HEK293 (cell line): ENCODE measurements at regions not wholly inside any gene's neighbourhood (a gene's known extent, or its start where the extent isn't known, plus 50 kb on each side); places are given as distances from the start of the nearest gene placed in this dataset.

Experiments
- CTCF ChIA-PET: fragments of 350-600 bp; formaldehyde crosslinking; extraction: SDS; loops from one replicate; lab custom pipeline; 2021; ENCODE audit warnings: antibody characterized with exemption; lab: Yijun Ruan, JAX
- POLR2A ChIA-PET: fragments of 300-600 bp; formaldehyde crosslinking; extraction: SDS; loops from one replicate; lab custom pipeline; 2020; ENCODE audit warnings: antibody characterized with exemption, inconsistent platforms; lab: Yijun Ruan, JAX
- H3K27ac ChIP-seq: fragments of 200-500 bp; sonication (Bioruptor generic); 2 replicates; pipeline ENCODE4 v1.5.1; 2014; ENCODE audit warnings: low read depth, low read length, control low read depth, inconsistent platforms; ENCODE audit errors: extremely low read depth
- H3K36me3 ChIP-seq, 2 experiments: fragments of 200-500 bp in 1 of 2; sonication (Bioruptor generic) in 1 of 2; 1 replicate in 1 of 2; 2 replicates in 1 of 2; pipeline ENCODE4 v1.5.1; 2014 to 2017; ENCODE audit warnings: inconsistent platforms in 2 of 2, low read length in 2 of 2; ENCODE audit not compliant: control insufficient read depth in 2 of 2, insufficient read depth in 1 of 2
- H3K4me1 ChIP-seq: fragments of 200-500 bp; sonication (Bioruptor generic); 2 replicates; pipeline ENCODE4 v1.5.1; 2014; ENCODE audit warnings: mild to moderate bottlenecking, low read length, inconsistent platforms; ENCODE audit not compliant: control insufficient read depth, insufficient read depth
- H3K4me3 ChIP-seq: 2 replicates; pipeline ENCODE4 v1.5.1; 2011; ENCODE audit warnings: low read depth, mild to moderate bottlenecking, control low read depth, low read length, moderate library complexity
- H3K9me3 ChIP-seq: fragments of 200-500 bp; sonication (Bioruptor generic); 2 replicates; pipeline ENCODE4 v1.5.1; 2014; ENCODE audit warnings: low read depth, low read length, inconsistent platforms; ENCODE audit not compliant: control insufficient read depth, insufficient read depth
- MEIS1 ChIP-seq: sonication (generic); formaldehyde crosslinking; IDR thresholded peaks from 2 replicates; pipeline ENCODE4 v1.8.1; 2022; ENCODE audit warnings: missing genetic modification reagents, mild to moderate bottlenecking, borderline replicate concordance
- PRDM2 ChIP-seq: fragments of 450-650 bp; formaldehyde crosslinking; IDR thresholded peaks from 2 replicates; pipeline ENCODE4 v1.5.1; 2016; ENCODE audit warnings: missing biosample characterization, missing genetic modification characterization, borderline replicate concordance
- REST ChIP-seq: fragments of 450-650 bp; formaldehyde crosslinking; IDR thresholded peaks from 2 replicates; pipeline ENCODE4 v1.5.1; 2016; ENCODE audit warnings: missing biosample characterization, missing genetic modification characterization
- SALL2 ChIP-seq: fragments of 450-650 bp; formaldehyde crosslinking; IDR thresholded peaks from 2 replicates; pipeline ENCODE4 v1.5.0; 2017; ENCODE audit warnings: missing biosample characterization, mild to moderate bottlenecking, missing genetic modification characterization, borderline replicate concordance
- ZNF335 ChIP-seq: fragments of 450-650 bp; formaldehyde crosslinking; conservative IDR thresholded peaks from 2 replicates; pipeline ENCODE4 v1.5.1; 2016; ENCODE audit warnings: missing biosample characterization, missing genetic modification characterization
- ZNF48 ChIP-seq: fragments of 450-650 bp; formaldehyde crosslinking; IDR thresholded peaks from 2 replicates; pipeline ENCODE4 v1.5.1; 2016; ENCODE audit warnings: missing biosample characterization, missing genetic modification characterization
- ZNF521 ChIP-seq: fragments of 450-650 bp; formaldehyde crosslinking; IDR thresholded peaks from 2 replicates; pipeline ENCODE4 v1.5.1; 2017; ENCODE audit warnings: missing biosample characterization, mild to moderate bottlenecking, missing genetic modification characterization
- ZNF558 ChIP-seq: fragments of 450-650 bp; formaldehyde crosslinking; IDR thresholded peaks from 2 replicates; pipeline ENCODE4 v1.5.1; 2016; ENCODE audit warnings: missing biosample characterization, missing genetic modification characterization
- ZNF626 ChIP-seq: fragments of 450-650 bp; sonication (Bioruptor Pico); formaldehyde crosslinking; IDR thresholded peaks from 2 replicates; pipeline ENCODE4 v1.5.1; 2018; ENCODE audit warnings: missing biosample characterization, missing genetic modification characterization, inconsistent platforms
- ZNF707 ChIP-seq: fragments of 450-650 bp; formaldehyde crosslinking; IDR thresholded peaks from 2 replicates; pipeline ENCODE4 v1.5.1; 2016; ENCODE audit warnings: missing biosample characterization, missing genetic modification characterization
- ZNF837 ChIP-seq: fragments of 450-650 bp; formaldehyde crosslinking; IDR thresholded peaks from 2 replicates; pipeline ENCODE4 v1.5.1; 2016; ENCODE audit warnings: missing biosample characterization, missing genetic modification characterization
- ZSCAN18 ChIP-seq: fragments of 450-650 bp; formaldehyde crosslinking; IDR thresholded peaks from 2 replicates; pipeline ENCODE4 v1.5.1; 2016; ENCODE audit warnings: missing biosample characterization, missing genetic modification characterization
- TF ChIP-seq, protein P1 (sequence below): fragments of 450-650 bp; formaldehyde crosslinking; IDR thresholded peaks from 2 replicates; pipeline ENCODE4 v1.5.1; 2017; ENCODE audit warnings: missing biosample characterization, missing genetic modification characterization
- TF ChIP-seq, protein P2 (sequence below): fragments of 450-650 bp; formaldehyde crosslinking; IDR thresholded peaks from 2 replicates; pipeline ENCODE4 v1.5.1; 2016; ENCODE audit warnings: missing biosample characterization, missing genetic modification characterization, borderline replicate concordance

DNA sequence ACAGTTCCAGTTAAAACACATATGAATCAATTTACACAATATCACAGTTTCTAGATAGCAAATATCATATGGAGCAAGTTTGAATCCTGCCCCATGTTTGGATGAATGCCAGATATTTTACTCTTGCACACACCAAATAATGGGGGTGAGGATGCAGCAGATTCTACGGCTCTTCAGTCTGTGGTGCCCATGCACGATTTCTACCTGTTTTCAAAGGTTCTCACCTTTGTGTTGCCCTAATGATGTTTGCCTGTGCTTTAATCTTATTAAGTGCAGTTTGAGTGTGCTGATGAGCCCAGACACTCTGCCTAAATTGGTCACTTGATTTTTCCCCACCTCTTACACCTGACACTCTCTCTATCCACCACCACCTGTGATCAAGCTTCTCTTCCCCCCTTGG lies 119.6 kb downstream of the NPY start (continued):
- no peak for TF ChIP-seq PRDM2 (tag by site-specific recombination)

DNA sequence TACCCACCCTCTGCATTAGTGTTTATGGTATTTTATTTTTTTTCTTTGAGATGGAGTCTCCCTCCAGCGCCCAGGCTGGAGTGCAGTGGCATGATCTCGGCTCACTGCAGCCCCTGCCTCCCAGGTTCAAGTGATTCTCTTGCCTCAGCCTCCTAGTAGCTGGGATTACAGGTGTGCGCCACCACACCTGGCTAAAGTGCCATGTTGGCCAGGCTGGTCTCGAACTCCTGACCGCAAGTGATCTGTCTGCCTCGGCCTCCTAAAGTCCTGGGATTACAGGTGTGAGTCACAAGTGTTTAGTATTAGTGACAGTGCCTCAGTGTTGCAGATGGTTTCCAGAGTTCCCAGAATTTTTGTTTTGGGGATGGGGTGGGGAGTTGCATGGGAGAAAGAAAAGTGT lies 120.3 kb downstream of the NPY start:
- Histone ChIP-seq H3K36me3 (no peaks in the 10 kb centered on the region), H3K9me3 (no peaks in the 10 kb centered on the region), H3K4me1 (no peaks in the 10 kb centered on the region), H3K4me3 (no peak overlapping the region), H3K27ac (no peak overlapping the region)
- CTCF ChIA-PET: interaction anchor here (0.6 kb wide), 1 partner anchor 16 kb away, joined by 4 read pairs; no protein-coding TSS in a partner anchor
- POLR2A ChIA-PET: no interaction called here
- TF ChIP-seq MEIS1 (CRISPR knock-in tag) (no peak), ZNF707 (no peak), ZNF48 (tag by site-specific recombination) (no peak)

DNA sequence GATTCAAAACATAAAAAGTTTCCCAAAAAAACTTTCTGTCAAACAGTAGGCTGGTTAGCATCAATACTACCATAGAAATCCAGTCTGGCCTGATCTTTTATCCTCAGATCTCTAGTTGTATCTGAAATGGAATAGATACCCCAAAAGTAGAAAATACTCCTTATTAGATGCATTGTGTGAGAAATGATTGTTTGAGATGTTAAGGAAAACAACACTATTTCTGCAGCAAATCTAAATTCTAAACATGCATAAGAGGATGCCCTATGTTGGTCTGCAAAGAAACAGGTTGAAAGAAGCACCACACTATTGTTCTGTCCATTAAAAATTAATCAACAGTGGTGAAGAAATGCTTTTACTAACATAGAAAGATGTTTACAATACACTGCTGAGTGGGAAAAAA lies 121.0 kb downstream of the NPY start:
- Histone ChIP-seq H3K4me3 (no peak overlapping the region), H3K4me1 (no peaks in the 10 kb centered on the region), H3K27ac (no peak overlapping the region), H3K36me3 (no peaks in the 10 kb centered on the region), H3K9me3 (no peaks in the 10 kb centered on the region)
- ChIA-PET POLR2A (no interaction called here), CTCF (interaction anchor here (1.2 to 1.4 kb wide), 2 partner anchors 87 to 172 kb away, joined by 3 to 4 read pairs; no protein-coding TSS in a partner anchor)
- TF ChIP-seq ZSCAN18 (tag by site-specific recombination): no peak
- TF ChIP-seq ZNF335 (tag by site-specific recombination): no peak
- no peak for TF ChIP-seq ZNF626
- no peak for TF ChIP-seq ZNF521
- TF ChIP-seq ZNF558: no peak
- TF ChIP-seq, protein P1, sequence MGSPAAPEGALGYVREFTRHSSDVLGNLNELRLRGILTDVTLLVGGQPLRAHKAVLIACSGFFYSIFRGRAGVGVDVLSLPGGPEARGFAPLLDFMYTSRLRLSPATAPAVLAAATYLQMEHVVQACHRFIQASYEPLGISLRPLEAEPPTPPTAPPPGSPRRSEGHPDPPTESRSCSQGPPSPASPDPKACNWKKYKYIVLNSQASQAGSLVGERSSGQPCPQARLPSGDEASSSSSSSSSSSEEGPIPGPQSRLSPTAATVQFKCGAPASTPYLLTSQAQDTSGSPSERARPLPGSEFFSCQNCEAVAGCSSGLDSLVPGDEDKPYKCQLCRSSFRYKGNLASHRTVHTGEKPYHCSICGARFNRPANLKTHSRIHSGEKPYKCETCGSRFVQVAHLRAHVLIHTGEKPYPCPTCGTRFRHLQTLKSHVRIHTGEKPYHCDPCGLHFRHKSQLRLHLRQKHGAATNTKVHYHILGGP (tag by site-specific recombination): no peak
- no peak for TF ChIP-seq REST
- TF ChIP-seq, protein P2, sequence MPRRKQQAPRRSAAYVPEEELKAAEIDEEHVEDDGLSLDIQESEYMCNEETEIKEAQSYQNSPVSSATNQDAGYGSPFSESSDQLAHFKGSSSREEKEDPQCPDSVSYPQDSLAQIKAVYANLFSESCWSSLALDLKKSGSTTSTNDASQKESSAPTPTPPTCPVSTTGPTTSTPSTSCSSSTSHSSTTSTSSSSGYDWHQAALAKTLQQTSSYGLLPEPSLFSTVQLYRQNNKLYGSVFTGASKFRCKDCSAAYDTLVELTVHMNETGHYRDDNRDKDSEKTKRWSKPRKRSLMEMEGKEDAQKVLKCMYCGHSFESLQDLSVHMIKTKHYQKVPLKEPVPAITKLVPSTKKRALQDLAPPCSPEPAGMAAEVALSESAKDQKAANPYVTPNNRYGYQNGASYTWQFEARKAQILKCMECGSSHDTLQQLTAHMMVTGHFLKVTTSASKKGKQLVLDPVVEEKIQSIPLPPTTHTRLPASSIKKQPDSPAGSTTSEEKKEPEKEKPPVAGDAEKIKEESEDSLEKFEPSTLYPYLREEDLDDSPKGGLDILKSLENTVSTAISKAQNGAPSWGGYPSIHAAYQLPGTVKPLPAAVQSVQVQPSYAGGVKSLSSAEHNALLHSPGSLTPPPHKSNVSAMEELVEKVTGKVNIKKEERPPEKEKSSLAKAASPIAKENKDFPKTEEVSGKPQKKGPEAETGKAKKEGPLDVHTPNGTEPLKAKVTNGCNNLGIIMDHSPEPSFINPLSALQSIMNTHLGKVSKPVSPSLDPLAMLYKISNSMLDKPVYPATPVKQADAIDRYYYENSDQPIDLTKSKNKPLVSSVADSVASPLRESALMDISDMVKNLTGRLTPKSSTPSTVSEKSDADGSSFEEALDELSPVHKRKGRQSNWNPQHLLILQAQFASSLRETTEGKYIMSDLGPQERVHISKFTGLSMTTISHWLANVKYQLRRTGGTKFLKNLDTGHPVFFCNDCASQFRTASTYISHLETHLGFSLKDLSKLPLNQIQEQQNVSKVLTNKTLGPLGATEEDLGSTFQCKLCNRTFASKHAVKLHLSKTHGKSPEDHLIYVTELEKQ (tag by site-specific recombination): no peak
- no peak for TF ChIP-seq SALL2 (tag by site-specific recombination)
- TF ChIP-seq ZNF837 (tag by site-specific recombination): no peak
